ENCODE measurements at regions not wholly inside any gene's neighbourhood (a gene's known extent, or its start where the extent isn't known, plus 50 kb on each side); places are given as distances from the start of the nearest gene placed in this dataset.
"Not testable (repeated sequence)": the region's sequence is repeated elsewhere in the genome, so short reads cannot be mapped to it uniquely, and the experiment has no call there.

GRCh38 chr3:167012691-167013090, 367.4 kb downstream of the ZBBX start:
- DNase-seq (ENCODE audit: extremely low read depth, low read depth, low spot score), result no peak

GRCh38 chr3:167008791-167009190, 371.3 kb downstream of the ZBBX start:
- no peak for DNase-seq (ENCODE audit: extremely low read depth, low read depth, low spot score)

- DNase-seq (ENCODE audit: extremely low read depth, low read depth, low spot score), result no peak
Measured at GRCh38 chr3:167001374-167001773, 378.7 kb downstream of the ZBBX start.

- DNase-seq (ENCODE audit: extremely low read depth, low read depth, low spot score), result no peak
Measured at GRCh38 chr3:166993015-166993630, 387.0 kb downstream of the ZBBX start.

GRCh38 chr3:166986000-166986399, 394.1 kb downstream of the ZBBX start:
- no peak for DNase-seq (ENCODE audit: extremely low read depth, low read depth, low spot score)

- DNase-seq (ENCODE audit: extremely low read depth, low read depth, low spot score), result not testable (repeated sequence)
Measured at GRCh38 chr3:166975796-166976195, 404.3 kb downstream of the ZBBX start.

- not testable (repeated sequence) for DNase-seq (ENCODE audit: extremely low read depth, low read depth, low spot score)
Measured at GRCh38 chr3:166967714-166968113, 412.4 kb downstream of the ZBBX start.

- DNase-seq (ENCODE audit: extremely low read depth, low read depth, low spot score), result no peak
Measured at GRCh38 chr3:166962911-166963310, 417.2 kb downstream of the ZBBX start.

- no peak for DNase-seq (ENCODE audit: extremely low read depth, low read depth, low spot score)
Measured at GRCh38 chr3:166957121-166957520, 423.0 kb downstream of the ZBBX start.

- no peak for DNase-seq (ENCODE audit: extremely low read depth, low read depth, low spot score)
Measured at GRCh38 chr3:166955201-166955939, 424.7 kb downstream of the ZBBX start.

- no peak for DNase-seq (ENCODE audit: extremely low read depth, low read depth, low spot score)
Measured at GRCh38 chr3:166934879-166935278, 445.2 kb downstream of the ZBBX start.

GRCh38 chr3:166917437-166917836, 462.7 kb downstream of the ZBBX start:
- DNase-seq (ENCODE audit: extremely low read depth, low read depth, low spot score), result no peak

GRCh38 chr3:166902374-166902773, 477.7 kb downstream of the ZBBX start:
- no peak for DNase-seq (ENCODE audit: extremely low read depth, low read depth, low spot score)

- DNase-seq (ENCODE audit: extremely low read depth, low read depth, low spot score), result no peak
Measured at GRCh38 chr3:166900866-166901577, 479.1 kb downstream of the ZBBX start.

GRCh38 chr3:166897811-166898210, 482.3 kb downstream of the ZBBX start:
- no peak for DNase-seq (ENCODE audit: extremely low read depth, low read depth, low spot score)

GRCh38 chr3:166889241-166889640, 490.9 kb downstream of the ZBBX start:
- DNase-seq (ENCODE audit: extremely low read depth, low read depth, low spot score), result no peak

- DNase-seq (ENCODE audit: extremely low read depth, low read depth, low spot score), result no peak
Measured at GRCh38 chr3:166879661-166880060, 500.4 kb downstream of the ZBBX start.

GRCh38 chr3:166877971-166878370, 502.1 kb downstream of the ZBBX start:
- DNase-seq (ENCODE audit: extremely low read depth, low read depth, low spot score), result no peak

- DNase-seq (ENCODE audit: extremely low read depth, low read depth, low spot score), result no peak
Measured at GRCh38 chr3:166864473-166865467, 515.3 kb downstream of the ZBBX start.

- no peak for DNase-seq (ENCODE audit: extremely low read depth, low read depth, low spot score)
Measured at GRCh38 chr3:166860217-166860616, 519.9 kb downstream of the ZBBX start.

GRCh38 chr3:166844329-166844728, 535.8 kb downstream of the ZBBX start:
- no peak for DNase-seq (ENCODE audit: extremely low read depth, low read depth, low spot score)

All from glomerular endothelial cell (primary cell).